ENCODE measurements at regions not wholly inside any gene's neighbourhood (a gene's known extent, or its start where the extent isn't known, plus 50 kb on each side); places are given as distances from the start of the nearest gene placed in this dataset.

- peak overlapping the region; percentile 78 to 88 for H3K27ac ChIP-seq
- POLR2A ChIA-PET = interaction anchor here (0.6 to 1.6 kb wide), 4 partner anchors 16 to 136 kb away, joined by 3 to 4 read pairs (median 3); no protein-coding TSS in a partner anchor
- H3K4me3 ChIP-seq = no peak overlapping the region
- no peaks in the 10 kb centered on the region for H3K9me3 ChIP-seq
- 8% methylated on average over 11 of the region's 11 CpGs for WGBS (ENCODE audit: missing lambda C conversion rate)
- ATAC-seq = peak; percentile 87 to 94
- no peak for FAIRE-seq
- H3K4me2 ChIP-seq = peak overlapping the region; percentile 65
- CTCF ChIA-PET = interaction anchor here (1.3 kb wide), 1 partner anchor 136 kb away, joined by 3 read pairs; no protein-coding TSS in a partner anchor
- DNase-seq (ENCODE audit: low read depth in 1 of 2, low spot score in 1 of 2) = peak; percentile 57 to 85
- H3K4me1 ChIP-seq = peaks cover 28% of the 10 kb centered on the region
- TF ChIP-seq RNF2 (IDR thresholded peaks at IDR 0.05; ENCODE audit: borderline replicate concordance, low read depth) (no peak), FOSB (CRISPR knock-in tag; IDR thresholded peaks at IDR 0.05) (no peak), RCOR1 (IDR thresholded peaks at IDR 0.05; ENCODE audit: low read depth, low read length) (no peak), SMC3 (IDR thresholded peaks at IDR 0.05) (no peak), GATA3 (IDR thresholded peaks at IDR 0.05; ENCODE audit: borderline replicate concordance) (peak; percentile 48; the same call in 1 of the 2 replicates), TP53 (CRISPR knock-in tag; IDR thresholded peaks at IDR 0.05) (no peak), TFCP2L1 (CRISPR knock-in tag; IDR thresholded peaks at IDR 0.05) (no peak), E2F6 (IDR thresholded peaks at IDR 0.05; ENCODE audit: borderline replicate concordance, low read depth) (peak; percentile 96), CHD2 (IDR thresholded peaks at IDR 0.05; ENCODE audit: low read length, partially characterized antibody) (no peak), NPAS2 (CRISPR knock-in tag; IDR thresholded peaks at IDR 0.05; ENCODE audit: borderline replicate concordance) (no peak; the same call in 1 of the 2 replicates), RAD21 (conservative IDR thresholded peaks at IDR 0.05 in 1 of 2, IDR thresholded peaks at IDR 0.05 in 1 of 2) (no peak), BHLHE40 (IDR thresholded peaks at IDR 0.05; ENCODE audit: low read depth, low read length) (no peak), ATOH8 (CRISPR knock-in tag; IDR thresholded peaks at IDR 0.05; ENCODE audit: low read depth) (no peak), FOSL2 (IDR thresholded peaks at IDR 0.05) (no peak), FOSL2 (CRISPR knock-in tag; IDR thresholded peaks at IDR 0.05) (peak; percentile 53), HOXB5 (CRISPR knock-in tag; IDR thresholded peaks at IDR 0.05) (peak; percentile 52; the same call in 1 of the 2 replicates), HOXA7 (CRISPR knock-in tag; IDR thresholded peaks at IDR 0.05) (no peak), ZNF302 (CRISPR knock-in tag; IDR thresholded peaks at IDR 0.05) (peak; percentile 69; the same call in 1 of the 2 replicates), RARB (CRISPR knock-in tag; IDR thresholded peaks at IDR 0.05) (no peak), JUNB (IDR thresholded peaks at IDR 0.05) (no peak), ZFP36 (IDR thresholded peaks at IDR 0.05; ENCODE audit: borderline replicate concordance, partially characterized antibody) (no peak), ESRRA (IDR thresholded peaks at IDR 0.05; ENCODE audit: borderline replicate concordance, low read length) (no peak), MAFK (IDR thresholded peaks at IDR 0.05; ENCODE audit: partially characterized antibody) (peak; percentile 86), NR3C1 (IDR thresholded peaks at IDR 0.05) (no peak), HMGXB4 (CRISPR knock-in tag; IDR thresholded peaks at IDR 0.05; ENCODE audit: borderline replicate concordance) (no peak), ZC3H11A (IDR thresholded peaks at IDR 0.05) (no peak), HEYL (CRISPR knock-in tag; IDR thresholded peaks at IDR 0.05) (no peak), CEBPB (IDR thresholded peaks at IDR 0.05) (0 out of 4 replicates have a peak, but pooled peaks of 1 of the 2 experiments have one; percentile 22), JUN (IDR thresholded peaks at IDR 0.05) (0 out of 5 replicates have a peak, but pooled peaks of 1 of the 2 experiments have one; percentile 23), KDM5A (IDR thresholded peaks at IDR 0.05) (no peak)
- TF ChIP-seq, protein P1, sequence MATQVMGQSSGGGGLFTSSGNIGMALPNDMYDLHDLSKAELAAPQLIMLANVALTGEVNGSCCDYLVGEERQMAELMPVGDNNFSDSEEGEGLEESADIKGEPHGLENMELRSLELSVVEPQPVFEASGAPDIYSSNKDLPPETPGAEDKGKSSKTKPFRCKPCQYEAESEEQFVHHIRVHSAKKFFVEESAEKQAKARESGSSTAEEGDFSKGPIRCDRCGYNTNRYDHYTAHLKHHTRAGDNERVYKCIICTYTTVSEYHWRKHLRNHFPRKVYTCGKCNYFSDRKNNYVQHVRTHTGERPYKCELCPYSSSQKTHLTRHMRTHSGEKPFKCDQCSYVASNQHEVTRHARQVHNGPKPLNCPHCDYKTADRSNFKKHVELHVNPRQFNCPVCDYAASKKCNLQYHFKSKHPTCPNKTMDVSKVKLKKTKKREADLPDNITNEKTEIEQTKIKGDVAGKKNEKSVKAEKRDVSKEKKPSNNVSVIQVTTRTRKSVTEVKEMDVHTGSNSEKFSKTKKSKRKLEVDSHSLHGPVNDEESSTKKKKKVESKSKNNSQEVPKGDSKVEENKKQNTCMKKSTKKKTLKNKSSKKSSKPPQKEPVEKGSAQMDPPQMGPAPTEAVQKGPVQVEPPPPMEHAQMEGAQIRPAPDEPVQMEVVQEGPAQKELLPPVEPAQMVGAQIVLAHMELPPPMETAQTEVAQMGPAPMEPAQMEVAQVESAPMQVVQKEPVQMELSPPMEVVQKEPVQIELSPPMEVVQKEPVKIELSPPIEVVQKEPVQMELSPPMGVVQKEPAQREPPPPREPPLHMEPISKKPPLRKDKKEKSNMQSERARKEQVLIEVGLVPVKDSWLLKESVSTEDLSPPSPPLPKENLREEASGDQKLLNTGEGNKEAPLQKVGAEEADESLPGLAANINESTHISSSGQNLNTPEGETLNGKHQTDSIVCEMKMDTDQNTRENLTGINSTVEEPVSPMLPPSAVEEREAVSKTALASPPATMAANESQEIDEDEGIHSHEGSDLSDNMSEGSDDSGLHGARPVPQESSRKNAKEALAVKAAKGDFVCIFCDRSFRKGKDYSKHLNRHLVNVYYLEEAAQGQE (IDR thresholded peaks at IDR 0.05) = no peak
- TF ChIP-seq, protein P2, sequence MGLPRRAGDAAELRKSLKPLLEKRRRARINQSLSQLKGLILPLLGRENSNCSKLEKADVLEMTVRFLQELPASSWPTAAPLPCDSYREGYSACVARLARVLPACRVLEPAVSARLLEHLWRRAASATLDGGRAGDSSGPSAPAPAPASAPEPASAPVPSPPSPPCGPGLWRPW (IDR thresholded peaks at IDR 0.05) = no peak
- TF ChIP-seq, protein P3, sequence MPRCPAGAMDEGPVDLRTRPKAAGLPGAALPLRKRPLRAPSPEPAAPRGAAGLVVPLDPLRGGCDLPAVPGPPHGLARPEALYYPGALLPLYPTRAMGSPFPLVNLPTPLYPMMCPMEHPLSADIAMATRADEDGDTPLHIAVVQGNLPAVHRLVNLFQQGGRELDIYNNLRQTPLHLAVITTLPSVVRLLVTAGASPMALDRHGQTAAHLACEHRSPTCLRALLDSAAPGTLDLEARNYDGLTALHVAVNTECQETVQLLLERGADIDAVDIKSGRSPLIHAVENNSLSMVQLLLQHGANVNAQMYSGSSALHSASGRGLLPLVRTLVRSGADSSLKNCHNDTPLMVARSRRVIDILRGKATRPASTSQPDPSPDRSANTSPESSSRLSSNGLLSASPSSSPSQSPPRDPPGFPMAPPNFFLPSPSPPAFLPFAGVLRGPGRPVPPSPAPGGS (IDR thresholded peaks at IDR 0.05) = no peak
Observed at GRCh38 chr13:33678906-33679657, 138.9 kb upstream of the RFC3 start.
